ENCODE measurements at regions not wholly inside any gene's neighbourhood (a gene's known extent, or its start where the extent isn't known, plus 50 kb on each side); places are given as distances from the start of the nearest gene placed in this dataset.

DNA sequence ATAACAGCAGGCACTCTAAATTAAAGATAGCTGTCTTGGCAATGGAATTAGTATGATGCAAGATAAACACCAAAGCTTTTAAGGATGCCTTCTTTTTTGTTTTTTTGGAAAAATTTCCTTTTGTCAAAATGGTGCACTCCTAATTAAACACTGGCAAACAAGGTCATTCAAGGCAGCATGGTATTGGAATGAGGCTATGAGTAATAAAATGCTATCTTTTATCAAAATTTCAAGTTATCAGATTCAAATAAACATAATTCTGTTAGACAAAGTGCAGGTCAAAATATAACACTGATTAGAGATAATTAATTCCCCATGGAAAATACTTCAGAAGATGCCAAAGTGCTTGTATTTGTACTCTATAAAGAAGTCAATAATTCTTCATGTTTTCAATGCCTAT, 514.1 kb downstream of the TENT5A start:
- DNase-seq (ENCODE audit: low spot score) = no peak

DNA sequence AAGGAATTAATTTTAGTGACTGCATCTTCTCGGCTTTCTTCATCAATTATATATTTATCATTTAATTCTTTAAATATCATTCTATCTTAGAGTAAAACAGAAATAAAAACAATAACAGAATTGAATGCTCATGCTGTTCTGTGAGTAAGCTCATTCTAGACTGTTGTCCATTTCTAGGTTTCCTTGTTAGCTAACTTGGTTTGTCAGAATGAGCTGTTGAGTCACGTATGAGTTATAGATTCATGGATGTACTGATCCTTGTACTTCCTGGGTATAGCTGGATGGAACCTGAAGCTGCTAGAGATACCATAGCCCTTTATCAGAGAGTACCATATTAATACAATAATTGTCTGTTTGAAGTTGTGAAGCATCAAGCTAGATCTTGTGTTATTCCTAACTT, 515.3 kb downstream of the TENT5A start:
- DNase-seq (ENCODE audit: low spot score) = no peak

DNA sequence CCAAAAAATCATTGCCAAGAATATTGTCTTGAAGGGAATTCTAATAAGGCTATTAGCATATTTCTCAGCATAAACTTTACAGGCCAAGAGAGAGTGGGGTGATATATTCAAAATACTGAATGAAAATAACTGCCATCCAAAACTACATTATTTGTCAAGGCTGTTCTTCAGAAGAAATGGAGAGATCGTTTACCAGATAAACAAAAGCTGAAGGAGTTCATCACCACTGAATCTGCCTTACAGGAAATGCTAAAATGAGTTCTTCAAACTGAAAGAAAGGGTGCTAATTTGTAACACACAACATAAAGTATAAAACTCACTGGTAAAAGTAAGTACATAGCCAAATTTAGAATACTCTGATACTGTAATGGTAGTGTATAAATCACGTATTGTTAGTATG, 517.0 kb downstream of the TENT5A start:
- DNase-seq (ENCODE audit: low spot score) = no peak

DNA sequence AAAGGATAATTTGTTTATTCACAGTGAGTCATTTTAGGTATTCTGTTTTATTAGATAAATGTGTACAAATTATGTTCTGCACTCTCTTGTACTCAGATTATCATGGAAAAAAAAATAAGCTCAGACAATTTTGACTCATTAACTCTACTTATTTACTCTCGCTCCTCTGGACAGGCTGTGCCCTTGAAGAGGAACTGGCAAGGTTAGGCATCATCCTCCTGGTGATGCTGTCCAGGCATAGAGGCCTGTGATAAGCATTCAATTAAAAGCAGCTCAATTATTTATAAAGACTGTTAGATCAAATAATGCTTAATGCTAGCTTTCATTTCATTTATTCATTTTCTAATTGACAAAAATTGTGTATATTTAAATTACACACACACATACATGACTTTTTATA, 518.5 kb downstream of the TENT5A start:
- no peak for DNase-seq (ENCODE audit: low spot score)

DNA sequence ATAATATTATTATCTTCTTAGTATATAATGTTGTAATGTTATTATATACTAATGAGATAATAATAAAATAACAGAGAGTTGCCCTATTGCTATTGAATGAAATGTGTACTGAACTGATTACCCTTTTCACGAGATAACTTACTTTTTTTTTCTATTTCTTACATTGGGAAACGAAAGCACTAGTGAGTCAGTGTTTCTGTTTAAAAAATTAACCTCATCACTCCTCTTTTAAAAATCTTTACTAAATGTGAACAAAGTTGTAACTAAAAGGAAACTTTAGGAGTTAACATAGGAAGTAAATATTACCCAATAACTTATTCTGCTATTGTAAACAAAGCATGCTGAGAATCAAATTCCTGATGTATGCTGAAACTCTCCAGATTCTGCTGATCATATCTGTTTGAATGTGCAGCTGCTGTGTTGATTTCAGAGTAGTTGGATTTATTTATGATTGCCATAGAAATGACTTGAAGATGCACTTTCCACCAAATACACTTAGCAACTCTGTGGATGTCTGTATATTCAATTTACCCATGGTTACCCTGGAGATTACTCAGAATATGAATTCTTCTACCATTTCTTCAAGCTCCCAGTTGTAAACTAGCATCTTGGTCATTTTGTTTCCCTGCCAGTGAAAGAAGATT, 523.4 kb downstream of the TENT5A start:
- DNase-seq (ENCODE audit: low spot score) = peak; percentile 23

DNA sequence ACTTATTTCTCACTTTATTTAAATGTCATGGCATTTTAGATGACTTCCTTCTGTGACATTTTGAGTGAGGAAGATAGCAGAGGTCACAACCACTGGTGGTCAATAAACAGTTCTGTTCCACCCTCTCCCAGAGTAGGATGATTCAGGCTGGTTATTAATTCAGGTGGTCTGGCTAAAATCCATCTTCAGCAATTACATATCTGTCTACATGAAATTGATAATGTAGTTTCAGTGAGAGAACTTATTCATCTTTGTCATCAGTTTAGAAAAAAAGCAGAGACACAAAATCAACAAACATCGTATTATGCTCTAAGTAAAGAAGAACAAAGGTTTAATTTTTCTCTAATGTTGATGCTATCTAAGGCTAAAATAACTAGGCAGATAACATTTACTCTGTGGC, 525.5 kb downstream of the TENT5A start:
- no peak for DNase-seq (ENCODE audit: low spot score)

DNA sequence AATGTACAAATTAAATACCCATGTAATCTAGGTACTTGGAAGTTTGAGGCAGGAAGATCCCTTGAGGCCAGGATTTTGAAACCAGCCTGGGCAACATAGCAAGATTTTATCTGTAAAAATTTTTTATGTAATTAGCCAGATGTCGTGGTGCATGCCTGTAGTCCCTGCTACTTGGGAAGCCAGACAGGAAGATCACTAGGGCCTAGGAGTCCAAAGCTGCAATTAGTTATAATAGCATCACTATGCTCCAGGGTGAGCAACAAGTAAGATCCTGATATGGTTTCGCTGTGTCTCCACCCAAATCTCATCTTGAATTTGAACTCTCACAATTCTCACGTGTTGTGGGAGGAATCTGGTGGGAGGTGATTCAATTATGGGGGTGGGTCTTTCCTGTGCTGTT, 535.8 kb downstream of the TENT5A start:
- no peak for DNase-seq (ENCODE audit: low spot score)

DNA sequence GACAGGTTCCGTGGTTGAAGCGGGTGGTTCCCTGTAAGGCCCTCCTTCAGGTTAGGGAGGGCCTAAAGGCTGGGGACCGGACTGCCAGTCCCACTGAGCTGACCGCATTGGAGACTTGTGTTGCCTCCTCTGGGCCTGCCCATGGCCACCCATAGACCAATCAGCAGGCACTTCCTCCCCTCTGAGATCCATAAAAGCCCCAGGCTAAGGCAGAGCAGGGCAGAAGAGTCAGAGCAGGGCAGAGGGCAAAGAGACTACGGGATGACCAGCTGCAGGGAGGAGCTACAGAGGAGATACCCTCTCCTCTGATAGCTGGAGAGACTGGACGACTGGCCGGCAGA, 537.4 kb downstream of the TENT5A start:
- DNase-seq (ENCODE audit: low spot score) = no peak

DNA sequence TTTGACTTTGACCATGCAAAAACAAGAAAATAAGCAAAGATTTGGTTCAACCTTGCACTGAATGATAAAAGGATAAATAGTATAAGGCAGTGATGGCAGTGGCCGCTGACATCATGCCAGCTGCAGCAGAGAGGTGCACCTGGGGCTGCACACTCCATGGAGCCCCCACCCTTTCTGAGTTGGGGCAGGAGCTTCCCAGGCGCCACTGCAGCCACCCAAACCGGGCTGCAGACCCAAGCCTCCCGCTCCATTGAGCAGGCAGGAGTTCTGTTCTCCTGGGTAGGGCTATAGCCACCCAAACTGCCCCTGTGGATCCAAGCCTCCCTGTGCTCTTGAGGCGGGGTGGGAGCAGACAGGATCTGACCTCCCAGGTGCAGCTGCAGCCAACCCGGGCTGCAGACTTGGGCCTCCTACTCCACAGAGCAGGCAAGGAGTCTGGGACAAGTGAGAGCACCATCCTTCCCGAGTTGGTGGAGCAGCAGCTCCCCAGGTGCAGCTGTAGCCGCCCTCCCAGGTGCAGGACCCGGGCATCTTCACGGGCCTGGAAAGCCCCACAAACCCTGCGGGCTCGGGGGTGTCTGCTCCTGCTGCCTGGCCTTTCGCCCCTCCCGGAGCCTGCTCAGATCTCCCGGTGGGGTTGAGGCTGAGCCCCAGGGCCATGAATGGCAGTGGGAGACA, 537.9 kb downstream of the TENT5A start:
- no peak for DNase-seq (ENCODE audit: low spot score)

DNA sequence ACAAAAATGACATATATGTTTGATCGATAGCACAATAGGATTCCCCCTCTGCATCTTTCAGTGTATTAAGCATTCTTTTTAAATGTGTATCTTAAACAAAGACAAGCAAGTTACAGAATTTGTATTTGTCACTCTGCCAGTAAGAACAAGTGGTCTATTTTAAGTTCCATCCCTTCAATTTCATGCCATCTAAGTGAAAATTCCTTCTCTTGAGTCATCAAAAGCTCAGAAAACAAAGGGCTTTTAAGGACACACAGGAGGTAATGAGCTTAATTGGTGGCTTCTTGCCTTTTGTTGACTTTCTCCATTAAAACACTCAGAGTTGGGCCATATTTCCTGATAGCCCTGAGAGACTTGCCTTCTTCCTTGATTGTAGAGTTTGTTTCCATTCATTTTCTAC, 547.8 kb downstream of the TENT5A start:
- DNase-seq (ENCODE audit: low spot score) = peak; percentile 10

DNA sequence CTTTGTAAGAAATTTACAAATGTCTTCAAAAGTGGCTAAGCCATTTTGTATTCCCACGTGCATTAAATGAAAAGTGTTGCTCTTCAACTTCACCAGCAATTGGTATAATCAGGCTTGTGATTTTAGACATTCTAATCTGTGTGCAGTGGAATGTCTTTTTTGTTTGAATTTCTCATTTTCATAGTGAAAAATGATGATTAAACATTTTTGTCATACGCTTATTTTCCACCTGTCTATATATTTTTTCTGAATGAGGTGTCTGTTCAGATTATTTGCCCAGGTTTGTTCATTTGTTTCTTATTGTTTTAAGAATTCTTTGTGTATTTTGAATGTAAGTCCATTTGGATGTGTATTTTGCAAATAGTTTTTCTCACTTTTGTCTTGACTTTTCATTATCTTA, 558.1 kb downstream of the TENT5A start:
- no peak for DNase-seq (ENCODE audit: low spot score)

DNA sequence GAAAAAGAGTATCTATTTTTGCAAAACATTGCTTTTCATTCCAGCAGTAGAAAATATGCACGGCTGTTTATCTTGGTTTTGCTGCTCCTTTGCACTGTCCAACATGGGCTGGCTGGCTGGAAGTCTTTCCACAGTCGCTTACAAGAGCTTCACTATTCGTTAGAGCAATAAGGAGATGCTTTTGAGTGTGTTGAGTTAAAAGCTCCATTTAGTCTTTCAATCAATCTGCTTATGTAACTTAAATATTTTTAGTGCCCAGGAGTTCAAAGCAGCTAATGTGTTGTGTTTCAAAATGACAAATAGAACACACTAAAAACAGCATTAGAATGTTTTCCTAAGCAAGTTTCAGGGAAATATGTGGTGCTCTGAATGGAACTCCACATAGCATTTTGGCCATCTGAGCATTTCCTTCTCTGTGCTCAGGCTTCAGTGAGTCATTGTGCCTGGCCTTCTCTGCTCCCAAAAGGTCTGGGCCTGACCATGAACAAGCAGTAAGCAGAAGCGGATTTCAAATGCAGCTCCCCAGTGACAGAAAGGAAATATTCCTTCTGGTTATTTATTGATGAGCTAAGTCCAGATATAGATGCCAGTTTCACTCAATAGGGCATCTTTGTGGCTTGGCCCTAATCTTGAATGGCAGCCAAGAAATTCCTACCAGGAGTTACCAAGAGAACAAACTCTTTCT, 580.3 kb downstream of the TENT5A start:
- DNase-seq (ENCODE audit: low spot score) = peak; percentile 37

DNA sequence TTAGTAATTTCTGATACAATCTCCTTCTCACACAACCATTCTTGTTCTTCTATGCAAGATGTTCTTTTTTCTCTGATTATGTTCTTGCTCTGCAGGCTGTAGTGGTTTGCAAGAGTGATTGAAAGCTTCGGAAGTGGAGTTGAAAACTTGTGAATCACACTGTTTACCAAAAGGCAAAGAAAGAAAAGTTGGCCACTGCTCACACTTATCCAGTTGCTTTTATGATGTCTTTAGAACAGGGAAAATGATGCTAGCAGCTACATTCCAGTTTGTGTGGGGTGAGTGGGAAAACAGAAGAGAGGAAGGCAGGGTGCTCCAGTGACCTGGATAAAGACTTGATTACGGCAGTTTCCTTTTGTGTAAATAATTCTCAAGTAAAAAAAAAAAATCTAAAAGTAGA, 583.3 kb downstream of the TENT5A start:
- no peak for DNase-seq (ENCODE audit: low spot score)

DNA sequence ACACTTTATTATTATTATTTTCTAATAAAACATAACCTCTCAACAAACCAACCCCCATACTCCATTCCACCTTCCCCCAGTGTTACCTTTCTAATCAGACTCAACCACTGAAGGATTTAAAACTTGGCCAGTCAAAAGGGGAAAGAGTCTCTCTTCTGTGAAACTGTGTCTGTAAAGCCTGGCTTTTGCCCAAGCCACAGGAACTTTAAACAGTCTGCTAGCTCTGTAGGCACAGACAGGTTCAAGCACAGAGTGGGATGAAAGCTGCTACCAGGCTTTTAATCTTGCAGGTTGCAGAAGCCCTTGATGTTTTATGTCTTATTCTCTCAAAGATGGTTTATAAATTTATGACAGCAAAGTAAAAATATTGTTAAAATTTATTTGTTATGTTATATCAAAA, 585.7 kb downstream of the TENT5A start:
- peak; percentile 16 for DNase-seq (ENCODE audit: low spot score)

DNA sequence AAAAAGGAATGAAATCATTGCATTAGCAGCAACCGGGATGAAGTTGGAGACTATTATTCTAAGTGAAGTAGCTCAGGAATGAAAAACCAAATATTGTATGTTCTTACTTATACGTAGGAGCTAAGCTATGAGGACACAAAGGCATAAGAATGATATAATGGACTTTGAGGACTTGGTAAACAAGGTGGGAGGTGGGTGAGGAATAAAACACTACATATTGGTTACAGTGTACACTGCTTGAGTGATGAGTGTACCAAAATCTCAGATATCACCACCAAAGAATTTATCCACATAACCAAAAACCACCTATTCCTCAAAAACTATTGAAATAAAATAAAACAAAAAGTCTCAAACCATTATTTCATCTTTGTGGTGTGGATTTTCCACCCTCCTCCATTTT, 593.5 kb downstream of the TENT5A start:
- DNase-seq (ENCODE audit: low spot score) = no peak

DNA sequence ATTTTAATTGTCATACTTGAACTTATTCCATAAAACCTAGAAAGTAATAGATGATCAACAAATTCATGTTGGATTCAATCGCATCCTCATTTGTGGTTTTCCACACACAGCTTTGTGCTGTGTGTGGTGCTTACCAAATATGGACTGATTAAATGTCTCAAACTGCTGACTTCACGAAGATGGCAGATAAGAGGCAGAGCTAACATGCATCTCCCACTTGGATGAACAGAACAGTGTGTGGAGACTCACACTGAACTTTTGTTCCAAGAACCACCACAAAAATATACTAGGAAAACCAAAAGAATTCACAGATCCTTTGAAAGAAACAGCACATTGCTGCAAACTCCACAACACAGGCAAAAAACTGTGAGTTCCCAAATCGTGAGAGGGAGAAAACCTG, 603.7 kb downstream of the TENT5A start:
- no peak for DNase-seq (ENCODE audit: low spot score)

DNA sequence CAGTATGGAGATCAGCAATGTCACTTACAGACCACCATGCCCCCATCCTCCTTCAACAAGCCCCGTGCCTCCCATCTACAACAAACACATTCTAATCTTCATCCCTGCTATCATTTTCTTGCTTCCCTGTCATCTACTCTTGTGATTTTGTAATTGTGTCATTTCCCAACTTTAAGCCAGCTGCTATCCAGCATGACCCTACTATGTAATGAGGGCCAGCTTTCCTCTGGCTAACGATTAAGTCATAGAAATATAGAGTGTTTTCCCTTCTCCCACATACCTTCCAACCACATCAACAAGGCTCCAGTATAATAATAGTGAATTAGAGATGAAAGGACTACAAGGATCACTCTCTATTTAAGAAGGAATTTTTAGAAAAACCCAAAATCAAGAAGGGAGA, 607.0 kb downstream of the TENT5A start:
- DNase-seq (ENCODE audit: low spot score) = no peak

DNA sequence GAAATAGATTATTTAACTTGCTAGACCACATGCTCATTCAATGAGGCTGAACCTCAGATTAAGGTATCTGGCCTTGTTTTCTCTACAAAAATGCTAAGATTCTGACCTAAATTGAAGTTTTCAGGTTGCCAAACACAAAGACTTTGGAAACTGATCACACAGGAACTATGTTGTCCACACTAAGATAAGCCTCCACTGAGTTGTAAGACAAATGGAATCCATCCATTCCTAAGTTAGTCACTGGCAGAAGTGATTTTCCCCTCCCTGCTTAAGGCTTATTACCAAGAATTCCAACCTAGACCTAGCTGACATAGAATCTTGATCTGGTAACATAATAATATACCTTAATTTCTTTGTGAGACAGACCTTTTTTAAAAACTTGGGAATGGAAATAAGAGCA, 608.1 kb downstream of the TENT5A start:
- DNase-seq (ENCODE audit: low spot score) = no peak

DNA sequence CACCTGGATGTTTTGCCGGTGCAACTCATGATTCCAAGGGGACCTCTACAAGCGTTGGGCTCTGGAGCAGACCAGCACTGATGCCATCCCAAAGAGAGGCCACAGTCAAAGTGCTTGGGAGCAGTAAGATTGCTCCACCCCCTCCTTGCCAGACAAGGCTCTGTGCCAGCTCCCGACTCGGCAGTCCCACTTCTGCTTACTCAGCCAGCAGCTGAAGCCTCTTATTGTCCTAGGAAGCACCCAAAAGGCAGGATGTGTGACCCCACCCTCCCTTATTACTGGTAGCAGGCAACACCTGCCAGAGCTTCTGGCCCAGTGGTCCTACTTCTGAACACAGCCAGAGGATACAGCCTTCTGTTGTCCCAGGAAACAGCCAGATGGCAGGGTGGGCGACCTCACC, 614.2 kb downstream of the TENT5A start:
- DNase-seq (ENCODE audit: low spot score) = no peak

DNA sequence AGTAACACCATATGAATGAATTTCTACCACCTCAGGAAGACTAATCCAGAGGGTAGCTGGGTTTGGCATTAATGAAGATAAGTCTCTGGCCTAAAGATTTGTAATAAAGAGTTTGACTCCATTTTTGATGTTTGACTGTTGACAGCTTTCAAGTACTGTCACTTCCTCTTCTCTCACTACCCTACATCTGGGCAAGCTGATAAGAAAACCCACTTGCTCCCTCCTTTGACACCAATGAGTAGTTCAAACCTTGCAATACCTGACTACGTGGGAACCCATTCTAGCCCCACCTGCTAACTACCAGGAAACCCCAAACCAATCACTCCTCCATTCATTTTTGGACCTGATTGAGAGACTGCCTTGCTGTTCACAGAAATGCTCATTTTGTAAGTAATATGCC, 621.5 kb downstream of the TENT5A start:
- no peak for DNase-seq (ENCODE audit: low spot score)

DNA sequence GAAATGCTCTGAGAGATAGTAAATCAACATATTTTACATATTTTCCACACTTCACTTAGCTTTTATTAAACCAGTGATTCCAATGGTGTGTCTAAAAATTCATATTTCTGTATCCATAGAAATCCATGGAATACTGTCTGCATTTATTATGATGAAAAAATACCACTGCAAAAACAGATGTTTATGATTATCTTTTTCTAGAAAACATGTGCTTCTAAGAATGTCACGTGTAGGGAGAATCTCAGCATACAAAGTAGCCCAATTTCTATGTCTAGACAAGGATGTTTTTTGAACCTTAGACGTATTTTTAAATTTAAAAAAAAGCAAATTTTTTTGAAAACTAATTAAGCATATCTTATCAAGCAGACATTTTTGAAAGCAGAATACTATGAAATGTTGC, 622.4 kb downstream of the TENT5A start:
- no peak for DNase-seq (ENCODE audit: low spot score)

DNA sequence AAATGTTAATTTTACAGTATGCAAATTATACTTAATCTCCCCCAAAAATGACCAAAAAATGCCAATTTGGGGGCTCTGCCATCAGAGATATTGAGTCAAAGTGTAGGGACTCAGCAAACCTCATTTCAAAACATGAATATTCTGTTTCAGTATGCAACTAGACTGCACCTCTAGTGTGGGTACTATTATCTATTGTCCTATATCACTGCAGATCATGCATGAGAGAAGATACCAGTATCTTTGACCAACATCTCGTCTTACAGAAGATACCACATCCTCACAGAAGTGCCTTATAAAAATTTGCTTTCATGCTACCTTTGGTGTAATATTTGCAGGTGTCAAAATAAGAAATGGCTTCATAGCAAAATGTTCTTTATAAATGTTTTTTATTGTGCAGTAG, 623.8 kb downstream of the TENT5A start:
- DNase-seq (ENCODE audit: low spot score) = no peak

DNA sequence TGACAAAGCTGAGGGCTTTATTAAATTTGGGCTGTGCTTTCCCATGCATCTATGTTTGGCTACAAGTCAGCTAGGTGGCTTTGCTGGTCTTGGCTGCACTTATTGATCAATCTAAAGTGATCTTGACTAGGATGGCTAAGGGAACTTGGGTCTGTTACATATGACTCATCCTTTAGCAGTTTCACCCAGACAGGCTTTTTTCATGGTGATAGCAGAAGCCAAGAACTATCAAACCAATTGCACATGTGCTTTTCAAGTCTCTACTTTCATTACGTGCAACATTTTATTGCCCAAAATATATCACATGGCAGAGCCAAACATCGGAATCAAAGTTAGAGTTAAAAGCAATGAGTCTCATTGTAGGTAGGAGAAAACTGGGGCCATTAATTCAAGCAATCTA, 626.3 kb downstream of the TENT5A start:
- no peak for DNase-seq (ENCODE audit: low spot score)

DNA sequence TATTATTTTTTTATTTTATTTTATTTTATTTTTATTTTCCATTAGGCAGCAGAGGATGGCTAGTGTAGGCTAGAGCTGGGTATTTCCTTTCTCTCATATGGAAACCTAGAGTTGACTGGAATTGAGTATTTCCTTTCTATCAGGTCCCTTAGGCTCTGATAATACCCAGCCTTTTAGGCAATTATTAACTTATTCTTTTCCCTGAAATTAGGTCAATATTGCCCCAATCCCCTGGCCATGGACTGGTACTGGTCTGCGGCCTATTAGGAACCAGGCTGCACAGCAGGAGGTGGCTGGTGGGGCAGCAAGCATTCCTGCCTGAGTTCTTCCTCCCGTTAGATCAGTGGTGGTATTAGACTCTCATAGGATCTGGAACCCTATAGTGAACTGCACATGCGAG, 632.2 kb downstream of the TENT5A start:
- no peak for DNase-seq (ENCODE audit: low spot score)
